GM23338 (cell line): ENCODE measurements at regions not wholly inside any gene's neighbourhood (a gene's known extent, or its start where the extent isn't known, plus 50 kb on each side); places are given as distances from the start of the nearest gene placed in this dataset.

Experiments used
- ATAC-seq: fragments of 200-7000 bp; cut with Tn5 transposase; 3 replicates; pipeline ENCODE4 v1.9.1; 2020
- DNase-seq: peaks from one replicate; pipeline ENCODE4 v3.0.0-alpha.2; 2015; ENCODE audit warnings: low spot score
- H2AFZ ChIP-seq: fragments of 200-600 bp; sonication (generic); 2 replicates; pipeline ENCODE4 v1.8.0; 2016; ENCODE audit warnings: antibody characterized with exemption, mild to moderate bottlenecking, moderate library complexity
- H3F3A ChIP-seq: fragments of 200-600 bp; sonication (generic); replicated peaks from 2 replicates; pipeline ENCODE4 v1.8.0; 2017; ENCODE audit warnings: antibody characterized with exemption, mixed run types, low read depth
- H3K27ac ChIP-seq: fragments of 200-600 bp; sonication (generic); 2 replicates; pipeline ENCODE4 v1.6.1; 2016; ENCODE audit warnings: low read depth
- H3K27me3 ChIP-seq: fragments of 200-600 bp; sonication (generic); 2 replicates; pipeline ENCODE4 v1.8.0; 2016; ENCODE audit warnings: mild to moderate bottlenecking, mixed run types, moderate library complexity; ENCODE audit not compliant: insufficient read depth
- H3K36me3 ChIP-seq: fragments of 200-600 bp; sonication (generic); 2 replicates; pipeline ENCODE4 v1.8.0; 2016; ENCODE audit warnings: mild to moderate bottlenecking; ENCODE audit not compliant: insufficient read depth
- H3K4me1 ChIP-seq: fragments of 200-600 bp; sonication (generic); 2 replicates; pipeline ENCODE4 v1.8.0; 2016; ENCODE audit warnings: mild to moderate bottlenecking, moderate library complexity; ENCODE audit not compliant: insufficient read depth
- H3K4me2 ChIP-seq: fragments of 200-600 bp; sonication (generic); 2 replicates; pipeline ENCODE4 v1.7.1; 2017; ENCODE audit warnings: mixed run types
- H3K4me3 ChIP-seq: fragments of 200-600 bp; sonication (generic); 2 replicates; pipeline ENCODE4 v1.6.1; 2016; ENCODE audit warnings: mixed run types
- H3K79me2 ChIP-seq: fragments of 200-600 bp; sonication (generic); replicated peaks from 2 replicates; pipeline ENCODE4 v1.8.0; 2017; ENCODE audit warnings: mild to moderate bottlenecking; ENCODE audit not compliant: insufficient read depth
- H3K9me2 ChIP-seq: fragments of 200-600 bp; sonication (generic); 2 replicates; pipeline ENCODE4 v1.8.0; 2017; ENCODE audit not compliant: insufficient read depth
- H4K20me1 ChIP-seq: fragments of 200-600 bp; sonication (generic); replicated peaks from 2 replicates; pipeline ENCODE4 v1.8.0; 2017; ENCODE audit warnings: mild to moderate bottlenecking; ENCODE audit not compliant: insufficient read depth
- H3K27ac Mint-ChIP-seq: 2 replicates; pipeline ENCODE4 v1.8.0; 2020; ENCODE audit warnings: inconsistent platforms, mild to moderate bottlenecking, moderate library complexity, mixed read lengths
- H3K27me3 Mint-ChIP-seq: 3 replicates; pipeline ENCODE4 v1.8.0; 2022; ENCODE audit warnings: low read depth, mild to moderate bottlenecking, moderate library complexity, mixed read lengths, inconsistent platforms; ENCODE audit not compliant: insufficient read depth, poor library complexity
- H3K36me3 Mint-ChIP-seq: 3 replicates; pipeline ENCODE4 v1.8.0; 2021; ENCODE audit warnings: low read depth, mild to moderate bottlenecking, inconsistent platforms, moderate library complexity, mixed read lengths
- H3K4me1 Mint-ChIP-seq: 3 replicates; pipeline ENCODE4 v1.8.0; 2020; ENCODE audit warnings: mild to moderate bottlenecking, inconsistent platforms, mixed read lengths
- H3K4me3 Mint-ChIP-seq: 3 replicates; pipeline ENCODE4 v1.8.0; 2021; ENCODE audit warnings: moderate library complexity, mild to moderate bottlenecking, inconsistent platforms, mixed read lengths
- H3K9me3 Mint-ChIP-seq: 3 replicates; pipeline ENCODE4 v1.8.0; 2020; ENCODE audit warnings: moderate library complexity, mild to moderate bottlenecking, inconsistent platforms, mixed read lengths
- CREB1 ChIP-seq: fragments of 250-450 bp; sonication (Bioruptor Pico); IDR thresholded peaks from 2 replicates; pipeline ENCODE4 v1.5.0; 2020; ENCODE audit warnings: low read depth, mild to moderate bottlenecking, moderate library complexity
- CTCF ChIP-seq, 2 experiments: fragments of 200-600 bp in 1 of 2; sonication (generic) in 1 of 2; conservative IDR thresholded peaks; 2 replicates each; pipeline versions ENCODE4 v1.5.1 to v1.6.1; 2016 to 2017; ENCODE audit warnings: antibody characterized with exemption in 2 of 2, low read depth in 2 of 2, mild to moderate bottlenecking in 2 of 2, moderate library complexity in 1 of 2
- EZH2 ChIP-seq: fragments of 200-600 bp; sonication (generic); IDR thresholded peaks from one replicate; pipeline ENCODE4 v1.8.0; 2017; ENCODE audit warnings: antibody characterized with exemption, mild to moderate bottlenecking, low read depth; ENCODE audit not compliant: unreplicated experiment
- EZH2phosphoT487 ChIP-seq: fragments of 200-600 bp; sonication (generic); IDR thresholded peaks from one replicate; pipeline ENCODE4 v1.8.1; 2018; ENCODE audit warnings: antibody characterized with exemption; ENCODE audit not compliant: unreplicated experiment
- JUNB ChIP-seq: IDR thresholded peaks from one replicate; pipeline ENCODE4 v1.6.1; 2016; ENCODE audit warnings: antibody characterized with exemption; ENCODE audit not compliant: unreplicated experiment
- NANOG ChIP-seq: IDR thresholded peaks from 2 replicates; pipeline ENCODE4 v1.6.1; 2016; ENCODE audit warnings: antibody characterized with exemption, borderline replicate concordance
- STAT1 ChIP-seq: IDR thresholded peaks from one replicate; pipeline ENCODE4 v1.6.1; 2016; ENCODE audit warnings: antibody characterized with exemption; ENCODE audit not compliant: unreplicated experiment
- ZNF114 ChIP-seq: fragments of 250-450 bp; sonication (Bioruptor Pico); IDR thresholded peaks from 2 replicates; pipeline ENCODE4 v1.5.0; 2020; ENCODE audit warnings: mild to moderate bottlenecking, moderate library complexity
- TF ChIP-seq, protein P1 (sequence below): fragments of 250-450 bp; sonication (Bioruptor Pico); IDR thresholded peaks from 2 replicates; pipeline ENCODE4 v1.5.0; 2020; ENCODE audit warnings: mild to moderate bottlenecking, moderate library complexity

- no peak overlapping the region for H3K27ac Mint-ChIP-seq
- Histone ChIP-seq H2AFZ (peak overlapping the region; percentile 83; the same call in 1 of the 2 replicates), H3K36me3 (no peaks in the 10 kb centered on the region), H3K27me3 (no peaks in the 10 kb centered on the region), H4K20me1 (no peaks in the 10 kb centered on the region), H3K4me2 (no peak overlapping the region), H3F3A (no peaks in the 10 kb centered on the region), H3K9me2 (no peaks in the 10 kb centered on the region), H3K4me1 (no peaks in the 10 kb centered on the region), H3K4me3 (no peak overlapping the region), H3K27ac (no peak overlapping the region), H3K79me2 (no peaks in the 10 kb centered on the region)
- H3K27me3 Mint-ChIP-seq, result no peaks in the 10 kb centered on the region
- no peak overlapping the region for H3K4me3 Mint-ChIP-seq
- ATAC-seq (no peak), DNase-seq (no peak)
- H3K4me1 Mint-ChIP-seq, result no peaks in the 10 kb centered on the region
- TF ChIP-seq CTCF (conservative IDR thresholded peaks at IDR 0.05; ENCODE audit: low read depth in 2 of 2) (no peak), JUNB (no peak), CREB1 (CRISPR knock-in tag) (no peak), ZNF114 (no peak), EZH2phosphoT487 (no peak), EZH2 (no peak), STAT1 (no peak), NANOG (no peak)
- TF ChIP-seq, protein P1, sequence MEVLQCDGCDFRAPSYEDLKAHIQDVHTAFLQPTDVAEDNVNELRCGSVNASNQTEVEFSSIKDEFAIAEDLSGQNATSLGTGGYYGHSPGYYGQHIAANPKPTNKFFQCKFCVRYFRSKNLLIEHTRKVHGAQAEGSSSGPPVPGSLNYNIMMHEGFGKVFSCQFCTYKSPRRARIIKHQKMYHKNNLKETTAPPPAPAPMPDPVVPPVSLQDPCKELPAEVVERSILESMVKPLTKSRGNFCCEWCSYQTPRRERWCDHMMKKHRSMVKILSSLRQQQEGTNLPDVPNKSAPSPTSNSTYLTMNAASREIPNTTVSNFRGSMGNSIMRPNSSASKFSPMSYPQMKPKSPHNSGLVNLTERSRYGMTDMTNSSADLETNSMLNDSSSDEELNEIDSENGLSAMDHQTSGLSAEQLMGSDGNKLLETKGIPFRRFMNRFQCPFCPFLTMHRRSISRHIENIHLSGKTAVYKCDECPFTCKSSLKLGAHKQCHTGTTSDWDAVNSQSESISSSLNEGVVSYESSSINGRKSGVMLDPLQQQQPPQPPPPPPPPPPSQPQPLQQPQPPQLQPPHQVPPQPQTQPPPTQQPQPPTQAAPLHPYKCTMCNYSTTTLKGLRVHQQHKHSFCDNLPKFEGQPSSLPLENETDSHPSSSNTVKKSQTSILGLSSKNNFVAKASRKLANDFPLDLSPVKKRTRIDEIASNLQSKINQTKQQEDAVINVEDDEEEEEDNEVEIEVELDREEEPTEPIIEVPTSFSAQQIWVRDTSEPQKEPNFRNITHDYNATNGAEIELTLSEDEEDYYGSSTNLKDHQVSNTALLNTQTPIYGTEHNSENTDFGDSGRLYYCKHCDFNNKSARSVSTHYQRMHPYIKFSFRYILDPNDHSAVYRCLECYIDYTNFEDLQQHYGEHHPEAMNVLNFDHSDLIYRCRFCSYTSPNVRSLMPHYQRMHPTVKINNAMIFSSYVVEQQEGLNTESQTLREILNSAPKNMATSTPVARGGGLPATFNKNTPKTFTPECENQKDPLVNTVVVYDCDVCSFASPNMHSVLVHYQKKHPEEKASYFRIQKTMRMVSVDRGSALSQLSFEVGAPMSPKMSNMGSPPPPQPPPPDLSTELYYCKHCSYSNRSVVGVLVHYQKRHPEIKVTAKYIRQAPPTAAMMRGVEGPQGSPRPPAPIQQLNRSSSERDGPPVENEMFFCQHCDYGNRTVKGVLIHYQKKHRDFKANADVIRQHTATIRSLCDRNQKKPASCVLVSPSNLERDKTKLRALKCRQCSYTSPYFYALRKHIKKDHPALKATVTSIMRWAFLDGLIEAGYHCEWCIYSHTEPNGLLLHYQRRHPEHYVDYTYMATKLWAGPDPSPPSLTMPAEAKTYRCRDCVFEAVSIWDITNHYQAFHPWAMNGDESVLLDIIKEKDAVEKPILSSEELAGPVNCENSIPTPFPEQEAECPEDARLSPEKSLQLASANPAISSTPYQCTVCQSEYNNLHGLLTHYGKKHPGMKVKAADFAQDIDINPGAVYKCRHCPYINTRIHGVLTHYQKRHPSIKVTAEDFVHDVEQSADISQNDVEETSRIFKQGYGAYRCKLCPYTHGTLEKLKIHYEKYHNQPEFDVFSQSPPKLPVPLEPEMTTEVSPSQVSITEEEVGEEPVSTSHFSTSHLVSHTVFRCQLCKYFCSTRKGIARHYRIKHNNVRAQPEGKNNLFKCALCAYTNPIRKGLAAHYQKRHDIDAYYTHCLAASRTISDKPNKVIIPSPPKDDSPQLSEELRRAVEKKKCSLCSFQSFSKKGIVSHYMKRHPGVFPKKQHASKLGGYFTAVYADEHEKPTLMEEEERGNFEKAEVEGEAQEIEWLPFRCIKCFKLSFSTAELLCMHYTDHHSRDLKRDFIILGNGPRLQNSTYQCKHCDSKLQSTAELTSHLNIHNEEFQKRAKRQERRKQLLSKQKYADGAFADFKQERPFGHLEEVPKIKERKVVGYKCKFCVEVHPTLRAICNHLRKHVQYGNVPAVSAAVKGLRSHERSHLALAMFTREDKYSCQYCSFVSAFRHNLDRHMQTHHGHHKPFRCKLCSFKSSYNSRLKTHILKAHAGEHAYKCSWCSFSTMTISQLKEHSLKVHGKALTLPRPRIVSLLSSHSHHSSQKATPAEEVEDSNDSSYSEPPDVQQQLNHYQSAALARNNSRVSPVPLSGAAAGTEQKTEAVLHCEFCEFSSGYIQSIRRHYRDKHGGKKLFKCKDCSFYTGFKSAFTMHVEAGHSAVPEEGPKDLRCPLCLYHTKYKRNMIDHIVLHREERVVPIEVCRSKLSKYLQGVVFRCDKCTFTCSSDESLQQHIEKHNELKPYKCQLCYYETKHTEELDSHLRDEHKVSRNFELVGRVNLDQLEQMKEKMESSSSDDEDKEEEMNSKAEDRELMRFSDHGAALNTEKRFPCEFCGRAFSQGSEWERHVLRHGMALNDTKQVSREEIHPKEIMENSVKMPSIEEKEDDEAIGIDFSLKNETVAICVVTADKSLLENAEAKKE (CRISPR knock-in tag), result no peak
- H3K36me3 Mint-ChIP-seq, result no peaks in the 10 kb centered on the region
- H3K9me3 Mint-ChIP-seq, result no peaks in the 10 kb centered on the region
These were observed 688.0 kb upstream of the ANKRD30A start for GRCh38 chr10:36437367-36437766.
